ENCODE measurements at regions not wholly inside any gene's neighbourhood (a gene's known extent, or its start where the extent isn't known, plus 50 kb on each side); places are given as distances from the start of the nearest gene placed in this dataset.
"Not testable (repeated sequence)": the region's sequence is repeated elsewhere in the genome, so short reads cannot be mapped to it uniquely, and the experiment has no call there.

DNA sequence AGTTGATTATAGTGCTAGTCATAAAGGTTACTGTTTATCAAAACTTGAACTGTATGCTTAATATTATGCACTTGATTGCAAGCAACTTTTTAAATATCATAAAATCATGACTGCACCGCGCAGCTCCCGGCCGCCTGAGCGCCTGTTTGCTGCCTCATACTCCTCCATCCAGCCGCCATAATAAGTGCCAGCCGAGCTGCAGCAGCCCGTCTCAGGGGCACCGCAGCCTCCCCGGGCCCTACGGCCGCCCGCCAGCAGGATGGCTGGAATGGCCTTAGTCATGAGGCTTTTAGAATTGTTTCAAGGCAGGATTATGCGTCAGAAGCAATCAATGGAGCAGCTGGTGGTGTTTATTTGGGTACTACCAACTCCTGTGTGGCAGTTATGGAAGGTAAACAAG lies 337.2 kb downstream of the PAX3 start:
- ATAC-seq (no peak), DNase-seq (no peak)
- intact Hi-C loops (cut with micrococcal nuclease): no loop called here

DNA sequence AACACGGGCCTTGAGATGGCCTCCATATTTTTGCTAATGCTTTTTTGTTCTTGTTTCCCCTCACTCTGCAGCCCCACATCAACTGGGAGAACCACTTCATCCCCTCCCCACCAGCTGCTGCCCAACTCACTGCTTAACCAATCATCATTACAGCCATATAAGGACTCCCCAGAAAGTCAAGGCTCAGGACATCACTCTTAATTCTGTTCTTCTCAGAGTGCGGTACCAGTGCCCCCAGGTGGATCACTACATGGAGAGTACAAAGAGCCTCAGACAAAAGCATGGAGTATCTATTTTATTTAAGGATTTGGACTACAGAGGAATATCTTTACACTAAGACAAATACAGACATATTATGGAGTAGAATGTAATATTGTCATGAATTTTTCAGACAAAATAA lies 340.6 kb downstream of the PAX3 start:
- DNase-seq (no peak), ATAC-seq (no peak)
- intact Hi-C loops (cut with micrococcal nuclease): no loop called here

GRCh38 chr2:221948076-221948475 lies 350.7 kb downstream of the PAX3 start:
- no peak for ATAC-seq
- intact Hi-C loops (cut with micrococcal nuclease): no loop called here
- DNase-seq: no peak

GRCh38 chr2:221944452-221944851 lies 354.3 kb downstream of the PAX3 start:
- DNase-seq; ATAC-seq; intact Hi-C loops (cut with micrococcal nuclease): not testable (repeated sequence)

- DNase-seq (no peak), ATAC-seq (peak; percentile 99)
- intact Hi-C loops (cut with micrococcal nuclease): no loop called here
Observed at GRCh38 chr2:221943076-221943810, 355.6 kb downstream of the PAX3 start.

GRCh38 chr2:221931251-221931991 lies 359.3 kb upstream of the EPHA4 start:
- no peak for ATAC-seq
- DNase-seq: no peak
- intact Hi-C loops (cut with micrococcal nuclease): no loop called here

DNA sequence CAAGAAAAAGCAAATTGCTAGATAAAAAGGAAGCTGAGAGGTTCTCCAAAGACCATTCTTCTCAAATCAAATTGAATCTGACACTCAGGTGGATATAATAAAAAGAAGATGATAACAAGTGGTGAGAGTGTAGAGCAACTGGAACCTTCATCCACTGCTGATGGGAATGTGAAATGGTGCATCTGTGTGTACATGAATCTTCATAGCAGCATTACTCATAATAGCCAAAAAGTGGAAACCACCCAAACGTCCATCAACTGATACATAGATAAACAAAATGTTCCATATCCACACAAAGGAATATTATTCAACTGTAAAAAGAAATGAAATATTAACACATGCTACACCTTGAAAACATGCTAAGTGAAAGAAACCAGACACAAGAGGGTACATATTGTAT lies 357.2 kb upstream of the EPHA4 start:
- ATAC-seq: no peak
- intact Hi-C loops (cut with micrococcal nuclease): no loop called here
- DNase-seq: no peak

DNA sequence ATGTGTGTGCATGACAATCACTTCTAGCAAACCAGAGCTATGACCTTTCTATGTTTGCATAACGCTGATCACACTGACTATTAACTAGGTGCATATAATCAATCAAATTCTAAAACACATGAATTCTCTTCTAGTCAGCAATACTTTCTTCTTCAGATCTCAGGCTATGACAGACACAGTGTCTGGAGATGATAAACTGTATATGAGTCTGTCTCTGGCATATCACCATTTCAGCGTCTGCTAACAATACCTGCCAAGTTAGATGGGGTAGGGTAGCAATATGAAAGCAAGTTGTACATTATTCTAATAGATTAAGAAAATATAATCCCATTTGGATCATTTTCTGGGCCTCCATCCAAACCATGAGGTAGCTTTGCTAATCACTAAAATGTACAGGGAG lies 354.2 kb upstream of the EPHA4 start:
- intact Hi-C loops (cut with micrococcal nuclease): no loop called here
- no peak for DNase-seq
- no peak for ATAC-seq

- intact Hi-C loops (cut with micrococcal nuclease): no loop called here
- no peak for ATAC-seq
- DNase-seq: no peak
Observed at GRCh38 chr2:221924576-221924975, 352.5 kb upstream of the EPHA4 start.

DNA sequence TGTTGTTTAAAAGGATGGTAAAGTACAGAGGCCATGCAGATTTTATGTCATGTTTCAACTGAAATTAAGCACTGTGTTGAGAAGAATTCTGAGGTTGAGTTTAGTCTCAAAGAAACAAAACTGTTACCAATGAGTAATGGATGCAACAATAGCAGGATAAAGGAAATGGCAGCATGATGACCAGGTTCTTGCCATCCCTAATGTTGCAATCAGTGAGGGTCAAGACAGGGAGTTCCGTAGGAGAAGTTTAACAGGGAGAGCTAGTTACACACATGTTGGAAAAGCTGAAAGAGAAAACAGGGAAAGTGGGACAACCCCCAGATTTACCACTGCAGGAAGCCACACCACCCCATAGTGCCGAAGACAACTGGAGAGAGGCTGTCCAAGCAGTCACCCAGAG lies 343.8 kb upstream of the EPHA4 start:
- no peak for DNase-seq
- intact Hi-C loops (cut with micrococcal nuclease): no loop called here
- no peak for ATAC-seq

GRCh38 chr2:221914334-221914880 lies 342.3 kb upstream of the EPHA4 start:
- no peak for DNase-seq
- no peak for ATAC-seq

DNA sequence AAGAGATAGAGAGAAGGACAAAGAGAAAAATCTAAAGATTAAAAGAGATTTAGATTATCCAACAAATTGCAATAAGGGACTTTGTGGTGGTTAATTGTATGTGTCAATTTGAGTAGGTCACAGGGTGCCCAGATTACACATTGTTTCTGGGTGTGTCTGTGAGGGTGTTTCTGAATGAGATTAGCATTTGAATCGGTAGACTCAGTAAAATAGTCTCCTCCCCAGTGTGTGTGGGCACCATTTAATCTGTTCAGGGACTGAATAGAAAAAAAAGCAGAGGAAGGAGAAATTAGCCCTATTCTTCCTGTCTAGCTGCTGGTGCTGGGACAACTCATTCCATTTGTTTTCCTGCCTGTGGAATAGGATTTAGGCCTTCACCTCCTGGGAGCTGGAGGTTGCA lies 339.8 kb upstream of the EPHA4 start:
- DNase-seq: no peak
- ATAC-seq: no peak
- intact Hi-C loops (cut with micrococcal nuclease): no loop called here

More at GRCh38 chr2:221914334-221914880, 342.3 kb upstream of the EPHA4 start:
- intact Hi-C loops (cut with micrococcal nuclease): no loop called here

GRCh38 chr2:221911321-221911720 lies 339.2 kb upstream of the EPHA4 start:
- intact Hi-C loops (cut with micrococcal nuclease): no loop called here
- no peak for ATAC-seq
- no peak for DNase-seq

GRCh38 chr2:221908518-221908917 lies 336.4 kb upstream of the EPHA4 start:
- intact Hi-C loops (cut with micrococcal nuclease): no loop called here
- ATAC-seq (no peak), DNase-seq (no peak)

- no peak for ATAC-seq
- DNase-seq: no peak
- intact Hi-C loops (cut with micrococcal nuclease): no loop called here
Observed at GRCh38 chr2:221897718-221898117, 325.6 kb upstream of the EPHA4 start.

GRCh38 chr2:221896505-221897151 lies 324.5 kb upstream of the EPHA4 start:
- DNase-seq: peak; percentile 53
- peak; percentile 94 for ATAC-seq
- intact Hi-C loops (cut with micrococcal nuclease): no loop called here

DNA sequence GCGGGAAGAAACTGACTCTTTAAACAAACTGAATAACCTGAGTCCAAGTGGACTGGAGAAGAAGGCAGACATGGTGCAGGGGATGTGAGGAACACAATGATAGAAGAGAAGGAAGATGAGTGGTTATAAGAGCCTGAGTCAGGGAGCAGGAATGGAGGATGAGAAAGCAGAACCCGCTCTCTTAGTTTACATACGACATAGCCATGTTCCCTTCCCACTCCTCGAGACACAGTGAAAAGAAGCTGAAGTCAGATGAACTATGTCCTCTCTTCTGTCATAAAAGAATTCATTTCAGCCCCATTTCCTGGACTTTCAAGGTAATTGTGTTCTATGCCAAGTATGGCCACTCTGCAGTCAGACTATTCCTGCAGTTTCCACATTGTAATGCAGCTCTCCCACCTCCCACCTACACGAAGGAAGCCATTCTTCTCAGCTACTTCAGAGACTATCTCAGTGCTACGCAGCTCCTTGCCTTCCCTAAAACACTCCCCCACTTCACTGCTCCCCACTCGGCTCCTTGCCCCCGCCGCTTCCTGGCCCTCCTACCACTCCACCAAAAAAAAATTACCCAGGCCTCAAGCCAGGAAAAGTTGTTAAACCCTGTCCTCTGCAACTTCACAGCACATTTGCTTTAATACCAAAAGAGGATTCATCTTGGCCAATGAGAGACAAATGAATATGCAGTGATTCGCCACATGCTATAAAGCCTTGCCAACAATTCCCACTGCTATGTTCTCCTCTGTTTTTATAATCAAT lies 323.4 kb upstream of the EPHA4 start:
- ATAC-seq (no peak), DNase-seq (no peak)
- intact Hi-C loops (cut with micrococcal nuclease): no loop called here

- intact Hi-C loops (cut with micrococcal nuclease): no loop called here
- DNase-seq (no peak), ATAC-seq (no peak)
Observed at GRCh38 chr2:221893501-221893900, 321.4 kb upstream of the EPHA4 start.

GRCh38 chr2:221892006-221892405 lies 319.9 kb upstream of the EPHA4 start:
- ATAC-seq; DNase-seq; intact Hi-C loops (cut with micrococcal nuclease): not testable (repeated sequence)
